ENCODE measurements at regions not wholly inside any gene's neighbourhood (a gene's known extent, or its start where the extent isn't known, plus 50 kb on each side); places are given as distances from the start of the nearest gene placed in this dataset.
"Not testable (repeated sequence)": the region's sequence is repeated elsewhere in the genome, so short reads cannot be mapped to it uniquely, and the experiment has no call there.

- DNase-seq (ENCODE audit: low spot score) = no peak
Measured at GRCh38 chr3:13248640-13249039, 171.5 kb downstream of the NUP210 start.

- no peak for DNase-seq (ENCODE audit: low spot score)
Measured at GRCh38 chr3:13245615-13245978, 172.4 kb upstream of the IQSEC1 start.

GRCh38 chr3:13243586-13243985, 170.4 kb upstream of the IQSEC1 start:
- DNase-seq (ENCODE audit: low spot score) = no peak

GRCh38 chr3:13242364-13242737, 169.1 kb upstream of the IQSEC1 start:
- no peak for DNase-seq (ENCODE audit: low spot score)

- no peak for DNase-seq (ENCODE audit: low spot score)
Measured at GRCh38 chr3:13241621-13242363, 168.6 kb upstream of the IQSEC1 start.

- no peak for DNase-seq (ENCODE audit: low spot score)
Measured at GRCh38 chr3:13240928-13241618, 167.8 kb upstream of the IQSEC1 start.

- DNase-seq (ENCODE audit: low spot score) = no peak
Measured at GRCh38 chr3:13239467-13239760, 166.2 kb upstream of the IQSEC1 start.

GRCh38 chr3:13238687-13239466, 165.6 kb upstream of the IQSEC1 start:
- DNase-seq (ENCODE audit: low spot score) = no peak

GRCh38 chr3:13237776-13238490, 164.7 kb upstream of the IQSEC1 start:
- no peak for DNase-seq (ENCODE audit: low spot score)

GRCh38 chr3:13236557-13237173, 163.4 kb upstream of the IQSEC1 start:
- no peak for DNase-seq (ENCODE audit: low spot score)

GRCh38 chr3:13235897-13236296, 162.7 kb upstream of the IQSEC1 start:
- DNase-seq (ENCODE audit: low spot score) = no peak

GRCh38 chr3:13235079-13235478, 161.8 kb upstream of the IQSEC1 start:
- DNase-seq (ENCODE audit: low spot score) = no peak

- no peak for DNase-seq (ENCODE audit: low spot score)
Measured at GRCh38 chr3:13234666-13235065, 161.4 kb upstream of the IQSEC1 start.

GRCh38 chr3:13233487-13234485, 160.6 kb upstream of the IQSEC1 start:
- DNase-seq (ENCODE audit: low spot score) = no peak

GRCh38 chr3:13231781-13232666, 158.8 kb upstream of the IQSEC1 start:
- no peak for DNase-seq (ENCODE audit: low spot score)

GRCh38 chr3:13229273-13229949, 156.2 kb upstream of the IQSEC1 start:
- no peak for DNase-seq (ENCODE audit: low spot score)

GRCh38 chr3:13228584-13228983, 155.4 kb upstream of the IQSEC1 start:
- no peak for DNase-seq (ENCODE audit: low spot score)

- DNase-seq (ENCODE audit: low spot score) = not testable (repeated sequence)
Measured at GRCh38 chr3:13228169-13228568, 154.9 kb upstream of the IQSEC1 start.
